SH-SY5Y (cell line): ENCODE measurements at regions not wholly inside any gene's neighbourhood (a gene's known extent, or its start where the extent isn't known, plus 50 kb on each side); places are given as distances from the start of the nearest gene placed in this dataset.

Experiments
- GATA2 ChIP-seq: IDR thresholded peaks from 2 replicates; pipeline ENCODE4 v1.6.1; 2011; ENCODE audit warnings: mild to moderate bottlenecking, low read depth, low read length
- GATA3 ChIP-seq: IDR thresholded peaks from 2 replicates; pipeline ENCODE4 v1.6.1; 2011; ENCODE audit warnings: low read depth, mild to moderate bottlenecking, low read length, moderate library complexity

- TF ChIP-seq GATA2: no peak
- no peak for TF ChIP-seq GATA3
These were observed 1574.3 kb upstream of the ZEB2 start for GRCh38 chr2:146094185-146094584.
